HEK293T (cell line): ENCODE measurements at regions not wholly inside any gene's neighbourhood (a gene's known extent, or its start where the extent isn't known, plus 50 kb on each side); places are given as distances from the start of the nearest gene placed in this dataset.
"Not testable (repeated sequence)": the region's sequence is repeated elsewhere in the genome, so short reads cannot be mapped to it uniquely, and the experiment has no call there.

Experiments used
- CTCF ChIA-PET: fragments of 350-600 bp; formaldehyde crosslinking; extraction: SDS; loops from one replicate; lab custom pipeline; 2021; ENCODE audit warnings: antibody characterized with exemption, inconsistent platforms; lab: Yijun Ruan, JAX
- POLR2A ChIA-PET: fragments of 350-600 bp; formaldehyde crosslinking; extraction: SDS; loops from one replicate; lab custom pipeline; 2020; ENCODE audit warnings: antibody characterized with exemption, inconsistent platforms; lab: Yijun Ruan, JAX
- DNase-seq: peaks from one replicate; pipeline ENCODE4 v3.0.0; 2012; ENCODE audit warnings: mixed read lengths; ENCODE audit errors: extremely low spot score
- ARNT ChIP-seq: fragments of 450-650 bp; IDR thresholded peaks from 2 replicates; pipeline ENCODE4 v1.6.1; 2017; ENCODE audit warnings: mild to moderate bottlenecking
- BHLHE40 ChIP-seq: fragments of 450-650 bp; IDR thresholded peaks from 2 replicates; pipeline ENCODE4 v1.6.1; 2016; ENCODE audit warnings: mild to moderate bottlenecking, moderate library complexity, borderline replicate concordance
- CTBP1 ChIP-seq: fragments of 450-650 bp; IDR thresholded peaks from 2 replicates; pipeline ENCODE4 v1.6.1; 2016; ENCODE audit warnings: borderline replicate concordance
- ELF4 ChIP-seq: fragments of 450-650 bp; IDR thresholded peaks from 2 replicates; pipeline ENCODE4 v1.6.1; 2017; ENCODE audit warnings: antibody characterized with exemption
- FOXA1 ChIP-seq: fragments of 450-650 bp; IDR thresholded peaks from 2 replicates; pipeline ENCODE4 v1.6.1; 2016; ENCODE audit warnings: mild to moderate bottlenecking
- FOXK2 ChIP-seq: fragments of 450-650 bp; IDR thresholded peaks from 2 replicates; pipeline ENCODE4 v1.6.1; 2016; ENCODE audit warnings: mild to moderate bottlenecking
- FOXM1 ChIP-seq: fragments of 450-650 bp; IDR thresholded peaks from 2 replicates; pipeline ENCODE4 v1.6.1; 2017; ENCODE audit warnings: mild to moderate bottlenecking, borderline replicate concordance
- HDGF ChIP-seq: fragments of 450-650 bp; IDR thresholded peaks from 2 replicates; pipeline ENCODE4 v1.6.1; 2017; ENCODE audit warnings: antibody characterized with exemption, borderline replicate concordance
- L3MBTL2 ChIP-seq: fragments of 450-650 bp; conservative IDR thresholded peaks from 2 replicates; pipeline ENCODE4 v1.6.1; 2016; ENCODE audit warnings: mild to moderate bottlenecking
- LEF1 ChIP-seq: fragments of 450-650 bp; IDR thresholded peaks from 2 replicates; pipeline ENCODE4 v1.6.1; 2017; ENCODE audit warnings: mild to moderate bottlenecking, borderline replicate concordance
- NFRKB ChIP-seq: fragments of 450-650 bp; IDR thresholded peaks from 2 replicates; pipeline ENCODE4 v1.6.1; 2016; ENCODE audit warnings: mild to moderate bottlenecking, moderate library complexity
- SP1 ChIP-seq: fragments of 450-650 bp; IDR thresholded peaks from 2 replicates; pipeline ENCODE4 v1.6.1; 2017
- SUZ12 ChIP-seq: fragments of 450-650 bp; IDR thresholded peaks from 2 replicates; pipeline ENCODE4 v1.6.1; 2016; ENCODE audit warnings: mild to moderate bottlenecking
- TARDBP ChIP-seq: fragments of 450-650 bp; IDR thresholded peaks from 2 replicates; pipeline ENCODE4 v1.6.1; 2016
- ZNF384 ChIP-seq: fragments of 450-650 bp; IDR thresholded peaks from 2 replicates; pipeline ENCODE4 v1.6.1; 2016
- TF ChIP-seq, protein P1 (sequence below): fragments of 450-650 bp; IDR thresholded peaks from 2 replicates; pipeline ENCODE4 v1.6.1; 2016

DNA sequence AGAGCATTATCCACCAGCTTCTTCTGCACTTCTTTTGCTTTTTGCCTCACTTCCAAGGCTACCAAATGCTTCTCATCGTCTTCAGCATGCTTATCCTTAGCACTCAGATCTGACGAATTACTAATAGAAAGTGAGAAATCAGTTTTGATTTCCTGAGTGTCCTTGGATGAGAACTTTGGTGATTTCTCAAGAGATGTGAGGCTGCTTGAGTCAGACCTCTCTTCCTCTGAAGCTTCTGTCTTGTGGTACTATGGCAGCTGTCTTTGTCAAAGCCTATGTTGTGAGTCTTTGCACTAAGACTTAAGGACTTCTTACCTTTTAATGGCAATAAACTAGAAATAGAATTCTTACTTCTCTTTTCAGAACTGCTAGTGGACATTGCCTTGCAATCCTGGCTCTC is 169.9 kb downstream of the CPE start:
- ChIA-PET CTCF (interaction anchor here (0.7 kb wide), 1 partner anchor 613 kb away, joined by 3 read pairs; no protein-coding TSS in a partner anchor), POLR2A (no interaction called here)
- TF ChIP-seq L3MBTL2 (no peak), FOXK2 (no peak), SP1 (no peak), FOXM1 (no peak), CTBP1 (no peak), SUZ12 (no peak), HDGF (no peak), TARDBP (no peak), ZNF384 (no peak), FOXA1 (no peak), NFRKB (no peak), BHLHE40 (no peak), LEF1 (no peak), ELF4 (no peak), ARNT (no peak)
- TF ChIP-seq, protein P1, sequence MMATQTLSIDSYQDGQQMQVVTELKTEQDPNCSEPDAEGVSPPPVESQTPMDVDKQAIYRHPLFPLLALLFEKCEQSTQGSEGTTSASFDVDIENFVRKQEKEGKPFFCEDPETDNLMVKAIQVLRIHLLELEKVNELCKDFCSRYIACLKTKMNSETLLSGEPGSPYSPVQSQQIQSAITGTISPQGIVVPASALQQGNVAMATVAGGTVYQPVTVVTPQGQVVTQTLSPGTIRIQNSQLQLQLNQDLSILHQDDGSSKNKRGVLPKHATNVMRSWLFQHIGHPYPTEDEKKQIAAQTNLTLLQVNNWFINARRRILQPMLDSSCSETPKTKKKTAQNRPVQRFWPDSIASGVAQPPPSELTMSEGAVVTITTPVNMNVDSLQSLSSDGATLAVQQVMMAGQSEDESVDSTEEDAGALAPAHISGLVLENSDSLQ = no peak
- no peak for DNase-seq

GRCh38 chr4:165553221-165553810 is 174.5 kb downstream of the CPE start:
- ChIA-PET CTCF (no interaction called here), POLR2A (no interaction called here)
- DNase-seq = no peak
- TF ChIP-seq SP1 (no peak), HDGF (no peak), FOXM1 (no peak), FOXA1 (no peak), NFRKB (no peak), SUZ12 (no peak), L3MBTL2 (no peak), LEF1 (no peak), TARDBP (no peak), ELF4 (no peak), FOXK2 (no peak), CTBP1 (no peak), BHLHE40 (no peak), ZNF384 (no peak), ARNT (no peak)
- TF ChIP-seq, protein P1 = no peak

- DNase-seq = no peak
- TF ChIP-seq SUZ12 (no peak), FOXA1 (no peak), NFRKB (no peak), L3MBTL2 (no peak), TARDBP (no peak), ELF4 (no peak), BHLHE40 (no peak), ARNT (no peak), ZNF384 (no peak), HDGF (no peak), FOXM1 (no peak), FOXK2 (no peak), SP1 (no peak), CTBP1 (no peak), LEF1 (no peak)
- TF ChIP-seq, protein P1 = no peak
- ChIA-PET POLR2A (no interaction called here), CTCF (no interaction called here)
These were observed 176.5 kb downstream of the CPE start for GRCh38 chr4:165555302-165555701.

GRCh38 chr4:165556383-165556782 is 177.6 kb downstream of the CPE start:
- ChIA-PET CTCF (no interaction called here), POLR2A (no interaction called here)
- no peak for TF ChIP-seq ELF4
- no peak for TF ChIP-seq CTBP1
- DNase-seq = no peak

DNA sequence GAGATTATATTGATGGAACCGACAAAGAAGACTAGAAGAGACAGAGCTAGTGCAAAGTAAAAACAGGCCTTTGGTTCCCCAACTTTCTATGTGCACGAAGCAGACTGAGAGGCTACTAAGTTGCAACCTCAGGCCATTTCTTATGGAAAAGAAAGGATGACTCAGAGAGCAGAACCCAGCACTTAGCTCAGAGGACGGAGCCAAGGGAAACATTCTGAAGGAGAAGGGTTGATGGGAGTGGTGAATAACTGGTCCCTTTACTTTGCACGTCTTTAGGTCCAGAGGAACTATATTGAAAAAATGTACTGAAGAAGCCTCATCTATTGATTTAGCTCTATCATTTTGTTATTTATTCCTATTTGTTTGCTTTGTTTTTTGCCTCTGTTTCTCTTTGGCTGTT is 182.1 kb downstream of the CPE start:
- ChIA-PET CTCF (no interaction called here), POLR2A (no interaction called here)
- TF ChIP-seq FOXM1 = no peak
- TF ChIP-seq SUZ12 = no peak
- no peak for TF ChIP-seq LEF1
- TF ChIP-seq FOXK2 = no peak
- no peak for TF ChIP-seq FOXA1
- TF ChIP-seq ELF4 = no peak
- TF ChIP-seq ARNT = no peak
- no peak for TF ChIP-seq CTBP1
- DNase-seq = no peak

GRCh38 chr4:165563851-165564250 is 185.0 kb downstream of the CPE start:
- TF ChIP-seq NFRKB (no peak), TARDBP (no peak), LEF1 (no peak), FOXM1 (no peak), SP1 (no peak), CTBP1 (no peak), SUZ12 (no peak), BHLHE40 (no peak)
- DNase-seq = no peak
- ChIA-PET POLR2A (no interaction called here), CTCF (interaction anchor here (0.7 kb wide), 1 partner anchor 1276 kb away, joined by 3 read pairs; no protein-coding TSS in a partner anchor)

DNA sequence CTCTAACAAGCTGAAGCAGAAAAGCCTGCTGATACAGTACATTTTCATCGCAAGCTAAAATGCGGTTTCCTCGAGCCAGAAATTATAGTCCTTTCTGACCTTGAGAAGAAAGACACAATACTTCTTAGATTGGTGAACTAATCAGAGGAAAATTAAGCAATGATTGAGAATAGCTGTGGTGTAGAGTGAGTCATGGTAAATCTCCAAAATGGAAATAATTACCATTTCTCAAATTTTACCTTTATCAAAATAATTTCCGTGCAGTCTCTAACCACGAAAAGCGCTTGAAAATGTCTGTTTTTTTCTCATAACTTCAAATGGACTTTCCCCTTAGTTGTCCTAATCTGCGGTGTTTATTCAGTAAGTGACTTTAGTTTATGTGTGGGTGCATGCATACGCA is 190.2 kb downstream of the CPE start:
- DNase-seq = no peak
- TF ChIP-seq HDGF = no peak
- TF ChIP-seq TARDBP = no peak
- no peak for TF ChIP-seq ARNT
- TF ChIP-seq BHLHE40 = no peak
- TF ChIP-seq FOXA1 = no peak
- TF ChIP-seq FOXK2 = no peak
- POLR2A ChIA-PET = no interaction called here
- CTCF ChIA-PET = no interaction called here

DNA sequence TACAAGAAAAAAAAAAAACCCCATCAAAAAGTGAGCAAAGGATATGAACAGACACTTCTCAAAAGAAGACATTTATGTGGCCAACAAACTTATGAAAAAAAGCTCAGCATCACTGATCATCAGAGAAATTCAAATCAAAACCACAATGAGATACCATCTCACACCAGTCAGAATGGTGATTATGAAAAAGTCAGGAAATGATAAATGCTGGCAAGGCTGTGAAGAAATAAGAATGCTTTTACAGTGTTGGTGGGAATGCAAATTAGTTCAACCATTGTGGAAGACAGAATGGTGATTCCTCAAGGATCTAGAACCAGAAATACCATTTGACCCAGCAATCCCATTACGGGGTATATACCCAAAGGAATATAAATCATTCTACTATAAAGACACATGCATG is 192.7 kb downstream of the CPE start:
- DNase-seq, CTCF ChIA-PET, POLR2A ChIA-PET: not testable (repeated sequence)
